22Rv1 (cell line): ENCODE measurements at regions not wholly inside any gene's neighbourhood (a gene's known extent, or its start where the extent isn't known, plus 50 kb on each side); places are given as distances from the start of the nearest gene placed in this dataset.

Experiments
- H3K27ac ChIP-seq: fragments of 450-650 bp; 2 replicates; pipeline ENCODE4 v1.5.1; 2017
- ZFX ChIP-seq: fragments of 450-650 bp; IDR thresholded peaks from 2 replicates; pipeline ENCODE4 v1.6.1; 2017; ENCODE audit warnings: antibody characterized with exemption, borderline replicate concordance
- TF ChIP-seq, protein P1 (sequence below): fragments of 450-650 bp; IDR thresholded peaks from 2 replicates; pipeline ENCODE4 v1.5.1; 2017; ENCODE audit warnings: mild to moderate bottlenecking

DNA sequence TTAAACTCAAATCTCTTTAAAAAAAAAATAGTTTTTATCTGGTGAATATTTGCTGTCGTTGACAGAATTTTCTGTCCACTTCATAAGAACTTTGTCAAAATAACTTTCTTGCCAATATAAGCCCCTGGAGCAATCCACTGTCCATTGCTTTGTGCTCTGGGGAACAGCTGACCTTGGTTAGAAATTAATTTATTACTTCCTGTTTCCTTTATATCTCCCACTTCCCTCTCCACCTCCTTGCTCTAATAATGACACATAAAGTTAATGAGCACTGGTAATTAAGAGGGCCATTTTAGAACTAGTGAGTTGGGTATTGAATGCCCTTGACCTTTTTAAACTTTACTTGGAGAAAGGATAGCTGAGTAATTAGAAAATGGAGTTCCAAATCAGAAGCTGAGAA is 151.3 kb upstream of the LEF1 start:
- TF ChIP-seq, protein P1, sequence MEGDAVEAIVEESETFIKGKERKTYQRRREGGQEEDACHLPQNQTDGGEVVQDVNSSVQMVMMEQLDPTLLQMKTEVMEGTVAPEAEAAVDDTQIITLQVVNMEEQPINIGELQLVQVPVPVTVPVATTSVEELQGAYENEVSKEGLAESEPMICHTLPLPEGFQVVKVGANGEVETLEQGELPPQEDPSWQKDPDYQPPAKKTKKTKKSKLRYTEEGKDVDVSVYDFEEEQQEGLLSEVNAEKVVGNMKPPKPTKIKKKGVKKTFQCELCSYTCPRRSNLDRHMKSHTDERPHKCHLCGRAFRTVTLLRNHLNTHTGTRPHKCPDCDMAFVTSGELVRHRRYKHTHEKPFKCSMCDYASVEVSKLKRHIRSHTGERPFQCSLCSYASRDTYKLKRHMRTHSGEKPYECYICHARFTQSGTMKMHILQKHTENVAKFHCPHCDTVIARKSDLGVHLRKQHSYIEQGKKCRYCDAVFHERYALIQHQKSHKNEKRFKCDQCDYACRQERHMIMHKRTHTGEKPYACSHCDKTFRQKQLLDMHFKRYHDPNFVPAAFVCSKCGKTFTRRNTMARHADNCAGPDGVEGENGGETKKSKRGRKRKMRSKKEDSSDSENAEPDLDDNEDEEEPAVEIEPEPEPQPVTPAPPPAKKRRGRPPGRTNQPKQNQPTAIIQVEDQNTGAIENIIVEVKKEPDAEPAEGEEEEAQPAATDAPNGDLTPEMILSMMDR, result no peak
- no peak for TF ChIP-seq ZFX
- no peak overlapping the region for H3K27ac ChIP-seq

- no peak overlapping the region for H3K27ac ChIP-seq
- TF ChIP-seq, protein P1, result no peak
- TF ChIP-seq ZFX, result no peak
Observed at GRCh38 chr4:108317377-108317776, 148.6 kb upstream of the LEF1 start.

GRCh38 chr4:108315694-108316093 is 147.0 kb upstream of the LEF1 start:
- TF ChIP-seq, protein P1, result no peak
- TF ChIP-seq ZFX, result no peak
- no peak overlapping the region for H3K27ac ChIP-seq

DNA sequence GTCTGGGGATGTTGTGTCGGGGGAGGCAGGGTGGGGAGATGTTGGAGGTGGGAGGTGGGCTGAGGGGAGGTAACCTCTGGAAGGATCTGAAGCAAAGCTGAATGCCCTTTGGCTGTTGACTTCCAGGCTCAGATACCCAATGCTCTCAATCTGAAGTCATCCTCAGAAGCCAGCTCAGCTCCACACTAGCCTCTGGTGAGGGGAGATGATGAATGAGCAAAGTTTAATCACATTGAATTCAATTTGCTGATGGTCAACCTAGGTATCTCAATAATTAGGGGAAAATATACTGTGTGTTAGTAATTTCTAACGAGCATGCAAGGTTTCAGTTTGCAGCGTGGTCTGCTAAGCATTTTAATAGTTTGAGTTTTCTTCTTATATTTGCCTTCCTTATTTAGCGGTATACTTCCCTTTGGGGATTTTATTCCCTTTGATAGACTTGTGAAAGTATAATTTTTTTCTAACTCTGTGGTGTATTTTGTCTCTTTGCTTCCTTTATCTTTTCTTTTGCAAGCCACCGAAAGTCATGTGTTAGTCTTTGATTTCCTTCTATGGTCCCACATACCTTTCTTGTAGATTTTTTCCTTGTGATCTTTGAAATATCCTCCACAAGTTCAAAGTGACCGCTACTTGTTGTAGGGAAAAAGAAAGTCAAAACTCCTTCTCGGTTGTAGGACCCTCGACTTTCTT is 146.3 kb upstream of the LEF1 start:
- TF ChIP-seq, protein P1, result no peak
- no peak for TF ChIP-seq ZFX
- no peak overlapping the region for H3K27ac ChIP-seq

DNA sequence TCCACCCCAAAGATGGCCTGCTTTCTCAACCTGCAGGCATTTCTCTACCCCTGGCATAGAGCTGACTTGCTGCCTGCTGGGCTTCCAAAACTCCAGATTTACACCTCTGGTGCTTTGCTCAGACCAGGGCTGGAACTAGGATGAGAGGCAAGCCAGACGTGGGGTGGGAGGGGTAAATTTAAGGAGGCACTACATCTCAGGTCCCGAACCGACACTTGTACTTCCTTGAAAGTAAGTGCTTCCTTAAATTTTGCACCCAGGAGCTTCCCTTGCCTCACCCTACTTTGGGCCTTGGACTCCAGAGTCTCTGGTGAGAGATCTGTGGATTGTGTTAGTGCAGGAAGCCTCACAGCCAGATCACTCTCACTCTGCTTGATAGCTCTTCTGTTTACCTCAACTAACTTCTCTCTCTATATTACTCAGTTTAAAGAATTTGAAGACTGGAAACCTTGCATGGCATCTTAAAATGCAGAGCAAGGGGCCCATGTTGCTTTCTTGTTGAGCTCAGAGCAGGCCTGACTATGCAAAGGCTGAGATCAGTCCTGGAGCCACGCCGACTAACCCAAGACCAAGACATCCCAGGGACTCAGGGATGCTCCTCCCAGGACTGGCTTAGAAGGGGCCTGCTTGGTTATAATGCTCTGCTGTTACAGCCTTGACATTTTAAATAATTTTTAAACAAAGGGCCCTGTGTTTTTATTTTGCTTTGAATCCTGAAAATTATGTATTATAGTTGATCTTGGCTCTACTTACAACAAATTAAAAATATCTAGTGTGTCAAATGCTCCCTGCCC is 145.0 kb upstream of the LEF1 start:
- no peak for TF ChIP-seq ZFX
- TF ChIP-seq, protein P1, result no peak
- H3K27ac ChIP-seq, result no peak overlapping the region

DNA sequence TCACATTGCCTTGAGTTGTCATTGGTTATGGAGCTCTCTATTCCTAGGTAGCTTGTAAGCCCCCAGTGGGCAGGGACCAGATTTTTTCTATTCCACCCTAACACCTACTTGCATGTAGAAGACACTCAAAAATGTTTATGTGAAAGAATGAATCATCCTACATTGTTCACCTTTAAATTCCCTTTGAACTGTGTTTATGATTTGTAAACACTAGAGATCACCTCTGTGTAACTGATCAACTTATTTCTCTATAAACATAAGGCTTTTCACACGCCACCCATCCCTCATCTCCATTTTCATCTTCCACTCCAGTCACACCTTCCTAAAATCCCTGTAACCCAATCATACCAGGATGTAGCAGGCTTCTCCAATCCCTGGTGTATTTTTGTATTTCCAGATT is 142.6 kb upstream of the LEF1 start:
- H3K27ac ChIP-seq, result no peak overlapping the region
- TF ChIP-seq, protein P1, result no peak
- TF ChIP-seq ZFX, result no peak

- no peak for TF ChIP-seq ZFX
- TF ChIP-seq, protein P1, result no peak
- no peak overlapping the region for H3K27ac ChIP-seq
Observed at GRCh38 chr4:108303488-108304177, 134.9 kb upstream of the LEF1 start.
